Aorta (tissue), 5 donors: ENCODE measurements at regions not wholly inside any gene's neighbourhood (a gene's known extent, or its start where the extent isn't known, plus 50 kb on each side); places are given as distances from the start of the nearest gene placed in this dataset.
"Not testable (repeated sequence)": the region's sequence is repeated elsewhere in the genome, so short reads cannot be mapped to it uniquely, and the experiment has no call there.

Source experiments
- ATAC-seq: fragments of 200-7000 bp; cut with Tn5 transposase; one replicate; pipeline ENCODE4 v1.9.1; 2022; ENCODE audit warnings: moderate library complexity; ENCODE audit not compliant: low FRiP score
- DNase-seq, 2 donors: peaks; one replicate each; pipeline ENCODE4 v3.0.0-alpha.2; 2020
- H3K27ac ChIP-seq, 2 donors: one replicate each; pipeline ENCODE4 v1.5.1; 2013; ENCODE audit warnings: low read length in 2 of 2, mild to moderate bottlenecking in 2 of 2, moderate library complexity in 2 of 2, control low read depth in 1 of 2, inconsistent platforms in 1 of 2, low read depth in 1 of 2
- H3K27me3 ChIP-seq, 2 donors: one replicate each; pipeline ENCODE4 v1.6.1; 2013; ENCODE audit warnings: control low read depth in 1 of 2, low read length in 1 of 2, mild to moderate bottlenecking in 1 of 2, moderate library complexity in 1 of 2; ENCODE audit not compliant: insufficient read depth in 2 of 2, control insufficient read depth in 1 of 2
- H3K36me3 ChIP-seq, 2 donors: one replicate each; pipeline ENCODE4 v1.6.1; 2013; ENCODE audit warnings: control low read depth in 1 of 2, low read length in 1 of 2, mild to moderate bottlenecking in 1 of 2; ENCODE audit not compliant: insufficient read depth in 2 of 2, control insufficient read depth in 1 of 2
- H3K4me1 ChIP-seq, 2 donors: one replicate each; pipeline ENCODE4 v1.6.1; 2013; ENCODE audit warnings: low read length in 2 of 2, control low read depth in 1 of 2, mild to moderate bottlenecking in 1 of 2, moderate library complexity in 1 of 2; ENCODE audit not compliant: insufficient read depth in 2 of 2, control insufficient read depth in 1 of 2
- H3K4me3 ChIP-seq, 2 donors: one replicate each; pipeline ENCODE4 v1.5.1; 2013; ENCODE audit warnings: low read length in 2 of 2, control low read depth in 1 of 2, mild to moderate bottlenecking in 1 of 2
- H3K9me3 ChIP-seq: one replicate; pipeline ENCODE4 v1.6.1; 2013; ENCODE audit warnings: mild to moderate bottlenecking, low read length; ENCODE audit not compliant: control insufficient read depth
- whole genome bisulfite sequencing, 2 donors: extraction: QIAGEN DNeasy Blood & Tissue Kit; methylation state at CpG; one replicate each; pipeline ENCODE4 v1.1.7; 2013; 5-methylcytosine and 5-hydroxymethylcytosine counted together
- intact Hi-C, 2 donors: fragments of 100-400 bp; cut with DNase I; formaldehyde crosslinking; loops; one replicate each; pipeline versions ENCODE4 v1.14.2 to v1.15.0; 2022
- donor health status: healthy with polysubstance abuse.
- donor health status: Bipolar disorder and iron deficiency.
- donor health status: DM: no; HTN: no; CAD: no.
- donor health status: DM: no; HTN: no; CAD: no.
- donor health status: DM: yes; HTN: yes; CAD: no.

DNA sequence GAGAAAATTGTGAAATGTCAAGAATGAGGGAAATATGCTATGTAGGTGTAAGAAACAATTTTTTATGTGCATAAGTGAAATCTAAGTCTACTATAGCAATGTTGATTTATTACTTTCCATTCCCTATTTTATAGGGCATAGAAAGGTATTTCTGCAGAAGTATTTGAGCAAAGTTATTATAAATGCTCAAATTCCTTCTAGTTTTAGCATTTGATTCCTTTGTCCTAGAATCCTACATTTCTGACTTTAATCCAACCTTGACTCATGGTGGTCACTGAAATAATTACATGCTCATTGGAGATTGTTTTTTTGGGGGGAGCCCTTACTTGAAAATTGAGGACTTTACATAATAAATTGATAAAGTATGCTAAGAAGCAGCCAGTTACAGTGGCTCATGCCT lies 716.6 kb upstream of the LUZP2 start:
- no peaks in the 10 kb centered on the region for H3K4me1 ChIP-seq
- H3K36me3 ChIP-seq, result no peaks in the 10 kb centered on the region
- ATAC-seq, result no peak
- DNase-seq, result no peak
- no peak overlapping the region for H3K4me3 ChIP-seq
- H3K27me3 ChIP-seq, result no peaks in the 10 kb centered on the region
- H3K9me3 ChIP-seq, result no peaks in the 10 kb centered on the region
- intact Hi-C loops, result no loop called here
- H3K27ac ChIP-seq, result no peak overlapping the region

DNA sequence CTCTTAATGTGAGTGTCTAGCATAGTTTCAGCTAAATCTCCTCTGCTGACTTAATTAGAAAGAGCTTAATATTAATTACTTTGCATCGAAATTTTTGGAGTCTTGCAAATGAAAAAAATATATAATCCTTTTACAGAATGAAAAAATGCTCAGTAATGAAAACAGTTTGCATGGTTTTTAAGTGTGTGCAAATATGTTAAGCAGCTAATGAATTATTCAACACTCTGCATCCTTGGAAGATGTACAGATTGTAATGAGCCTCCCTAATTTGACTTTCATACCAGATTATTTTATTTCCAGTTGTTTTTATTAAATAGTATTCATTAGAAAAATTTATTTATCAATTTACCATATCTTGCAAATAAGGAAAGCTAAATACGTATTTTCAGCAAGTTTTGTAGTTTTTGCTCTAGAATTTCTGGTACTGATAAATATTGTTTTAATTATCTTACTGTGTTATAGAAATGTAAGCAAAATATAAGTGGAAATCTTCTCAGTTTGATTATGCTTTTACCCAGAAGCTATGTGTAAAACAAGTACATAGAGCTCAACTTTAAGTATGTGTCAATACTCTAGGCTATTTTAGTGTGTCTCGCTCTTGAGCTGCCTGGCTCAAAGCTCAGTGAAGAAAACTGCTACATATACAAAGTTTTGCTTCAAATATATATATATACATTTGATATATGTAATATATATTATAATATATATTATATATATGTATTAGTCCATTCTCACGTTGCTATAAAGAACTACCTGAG lies 714.9 kb upstream of the LUZP2 start:
- Histone ChIP-seq H3K4me1 (no peaks in the 10 kb centered on the region), H3K9me3 (no peaks in the 10 kb centered on the region), H3K4me3 (no peak overlapping the region), H3K36me3 (no peaks in the 10 kb centered on the region), H3K27me3 (no peaks in the 10 kb centered on the region), H3K27ac (no peak overlapping the region)
- intact Hi-C loops, result no loop called here
- DNase-seq (no peak), ATAC-seq (no peak)
- 78 to 85% methylated on average over 4 of the region's 4 CpGs for WGBS, 2 donors

- 87 to 89% methylated on average over 1 of the region's 1 CpG for whole genome bisulfite sequencing, 2 donors
- H3K27me3 ChIP-seq, DNase-seq, H3K4me3 ChIP-seq, ATAC-seq, H3K27ac ChIP-seq, intact Hi-C loops, H3K4me1 ChIP-seq, H3K9me3 ChIP-seq, H3K36me3 ChIP-seq: not testable (repeated sequence)
Observed at GRCh38 chr11:23786974-23787373, 709.9 kb upstream of the LUZP2 start.

- ATAC-seq (no peak), DNase-seq (no peak)
- H3K27me3 ChIP-seq, result no peaks in the 10 kb centered on the region
- H3K27ac ChIP-seq, result no peak overlapping the region
- H3K36me3 ChIP-seq, result no peaks in the 10 kb centered on the region
- no peak overlapping the region for H3K4me3 ChIP-seq
- H3K4me1 ChIP-seq, result no peaks in the 10 kb centered on the region
- no peaks in the 10 kb centered on the region for H3K9me3 ChIP-seq
- 75 to 81% methylated on average over 5 of the region's 5 CpGs for WGBS, 2 donors
- intact Hi-C loops, result no loop called here
Observed at GRCh38 chr11:23789200-23789853, 707.5 kb upstream of the LUZP2 start.

DNA sequence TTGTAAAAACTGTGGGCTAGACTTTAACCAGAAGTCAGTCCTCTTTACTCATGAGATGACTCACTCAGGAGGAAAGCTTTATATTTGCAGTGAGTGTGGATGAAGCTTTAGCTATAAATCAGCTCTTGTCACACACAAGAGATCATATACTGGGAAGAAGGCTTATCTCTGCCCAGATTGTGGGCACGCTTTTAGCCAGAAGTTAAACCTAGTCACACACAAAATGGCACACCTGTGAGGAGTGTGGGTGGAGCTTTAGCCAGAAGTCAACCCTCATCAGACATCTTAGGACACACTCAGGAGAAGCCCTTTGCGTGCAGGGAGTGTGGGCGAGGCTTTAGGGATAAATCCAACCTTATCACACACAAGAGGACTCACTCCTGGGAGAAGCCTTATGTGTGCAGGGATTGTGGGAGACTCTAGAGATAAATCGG lies 706.9 kb upstream of the LUZP2 start:
- intact Hi-C loops, result no loop called here
- Histone ChIP-seq H3K27ac (no peak overlapping the region), H3K36me3 (no peaks in the 10 kb centered on the region), H3K9me3 (no peaks in the 10 kb centered on the region), H3K4me3 (no peak overlapping the region), H3K4me1 (no peaks in the 10 kb centered on the region), H3K27me3 (no peaks in the 10 kb centered on the region)
- ATAC-seq (no peak), DNase-seq (no peak)
- 90 to 91% methylated on average over 4 of the region's 4 CpGs for WGBS, 2 donors

- no peaks in the 10 kb centered on the region for H3K27me3 ChIP-seq
- WGBS, 2 donors, result 49 to 62% methylated on average over 3 of the region's 3 CpGs
- no peaks in the 10 kb centered on the region for H3K4me1 ChIP-seq
- DNase-seq (no peak), ATAC-seq (no peak)
- no peaks in the 10 kb centered on the region for H3K36me3 ChIP-seq
- H3K9me3 ChIP-seq, result no peaks in the 10 kb centered on the region
- no peak overlapping the region for H3K27ac ChIP-seq
- no peak overlapping the region for H3K4me3 ChIP-seq
- intact Hi-C loops, result no loop called here
Observed at GRCh38 chr11:23797624-23798419, 699.0 kb upstream of the LUZP2 start.

- H3K27me3 ChIP-seq, ATAC-seq, H3K36me3 ChIP-seq, intact Hi-C loops, H3K9me3 ChIP-seq, H3K4me1 ChIP-seq, H3K27ac ChIP-seq, H3K4me3 ChIP-seq, DNase-seq: not testable (repeated sequence)
- 94 to 99% methylated on average over 5 of the region's 5 CpGs for WGBS, 2 donors
Observed at GRCh38 chr11:23834306-23834705, 662.5 kb upstream of the LUZP2 start.

- Histone ChIP-seq H3K27ac (no peak overlapping the region), H3K4me3 (no peak overlapping the region), H3K4me1 (no peaks in the 10 kb centered on the region), H3K27me3 (no peaks in the 10 kb centered on the region), H3K36me3 (no peaks in the 10 kb centered on the region), H3K9me3 (no peaks in the 10 kb centered on the region)
- WGBS, 2 donors, result 87 to 93% methylated on average over 1 of the region's 1 CpG
- DNase-seq, result no peak
- ATAC-seq, result no peak
- intact Hi-C loops, result no loop called here
Observed at GRCh38 chr11:23836981-23837380, 659.9 kb upstream of the LUZP2 start.
